HEK293T (cell line): ENCODE measurements at regions not wholly inside any gene's neighbourhood (a gene's known extent, or its start where the extent isn't known, plus 50 kb on each side); places are given as distances from the start of the nearest gene placed in this dataset.

Source experiments
- BHLHE40 ChIP-seq: fragments of 450-650 bp; IDR thresholded peaks from 2 replicates; pipeline ENCODE4 v1.6.1; 2016; ENCODE audit warnings: mild to moderate bottlenecking, moderate library complexity, borderline replicate concordance
- ELF4 ChIP-seq: fragments of 450-650 bp; IDR thresholded peaks from 2 replicates; pipeline ENCODE4 v1.6.1; 2017; ENCODE audit warnings: antibody characterized with exemption
- FOXA1 ChIP-seq: fragments of 450-650 bp; IDR thresholded peaks from 2 replicates; pipeline ENCODE4 v1.6.1; 2016; ENCODE audit warnings: mild to moderate bottlenecking
- FOXK2 ChIP-seq: fragments of 450-650 bp; IDR thresholded peaks from 2 replicates; pipeline ENCODE4 v1.6.1; 2016; ENCODE audit warnings: mild to moderate bottlenecking
- FOXM1 ChIP-seq: fragments of 450-650 bp; IDR thresholded peaks from 2 replicates; pipeline ENCODE4 v1.6.1; 2017; ENCODE audit warnings: mild to moderate bottlenecking, borderline replicate concordance
- L3MBTL2 ChIP-seq: fragments of 450-650 bp; conservative IDR thresholded peaks from 2 replicates; pipeline ENCODE4 v1.6.1; 2016; ENCODE audit warnings: mild to moderate bottlenecking
- LEF1 ChIP-seq: fragments of 450-650 bp; IDR thresholded peaks from 2 replicates; pipeline ENCODE4 v1.6.1; 2017; ENCODE audit warnings: mild to moderate bottlenecking, borderline replicate concordance
- PKNOX1 ChIP-seq: fragments of 450-650 bp; IDR thresholded peaks from 2 replicates; pipeline ENCODE4 v1.6.1; 2016
- SP1 ChIP-seq: fragments of 450-650 bp; IDR thresholded peaks from 2 replicates; pipeline ENCODE4 v1.6.1; 2017
- SUZ12 ChIP-seq: fragments of 450-650 bp; IDR thresholded peaks from 2 replicates; pipeline ENCODE4 v1.6.1; 2016; ENCODE audit warnings: mild to moderate bottlenecking

DNA sequence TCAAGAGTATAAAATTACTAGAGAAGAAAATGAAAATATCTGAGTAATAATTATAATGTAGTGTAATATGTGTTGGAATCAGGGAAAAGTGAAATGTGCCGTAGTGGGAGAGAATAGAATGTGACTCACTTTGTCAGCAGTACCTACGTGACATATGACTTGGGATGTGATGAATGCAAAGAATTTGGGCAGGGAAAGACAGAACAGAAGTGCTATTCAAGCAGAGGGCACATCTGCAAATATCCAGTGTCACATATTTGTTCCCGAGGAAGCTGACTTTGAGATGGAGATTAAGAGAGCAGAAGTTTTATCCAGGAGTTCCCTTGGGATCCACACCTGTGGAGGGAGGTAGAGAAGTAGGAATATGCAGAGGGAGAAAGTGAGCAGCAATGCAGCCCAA lies 69.3 kb upstream of the HS3ST1 start:
- TF ChIP-seq BHLHE40 (no peak), LEF1 (no peak), SP1 (no peak), L3MBTL2 (no peak), ELF4 (no peak), FOXA1 (no peak), SUZ12 (no peak), FOXK2 (no peak), FOXM1 (no peak), PKNOX1 (no peak)
